HCEC 1CT (cell line): ENCODE measurements at regions not wholly inside any gene's neighbourhood (a gene's known extent, or its start where the extent isn't known, plus 50 kb on each side); places are given as distances from the start of the nearest gene placed in this dataset.

Experiments
- DNase-seq: peaks from one replicate; pipeline ENCODE4 v3.0.0-alpha.2; 2017

DNA sequence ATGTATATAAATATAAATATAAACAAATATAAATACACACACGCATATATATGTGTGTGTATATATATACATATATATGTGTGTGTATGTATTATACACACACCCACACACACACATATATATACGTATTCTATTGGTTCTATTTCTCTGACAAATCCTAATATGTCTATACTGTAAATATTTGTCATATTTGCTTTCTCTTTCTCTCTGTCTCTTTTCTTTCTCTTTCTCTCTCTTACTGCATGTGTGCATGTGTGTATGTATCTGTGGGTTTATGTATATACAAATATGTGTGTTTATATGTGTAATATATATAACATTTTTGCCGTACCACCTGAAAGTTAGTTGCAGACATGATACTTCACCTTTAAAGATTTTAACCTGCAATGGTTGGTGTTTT lies 174.2 kb upstream of the PLEKHG7 start:
- DNase-seq: no peak

DNA sequence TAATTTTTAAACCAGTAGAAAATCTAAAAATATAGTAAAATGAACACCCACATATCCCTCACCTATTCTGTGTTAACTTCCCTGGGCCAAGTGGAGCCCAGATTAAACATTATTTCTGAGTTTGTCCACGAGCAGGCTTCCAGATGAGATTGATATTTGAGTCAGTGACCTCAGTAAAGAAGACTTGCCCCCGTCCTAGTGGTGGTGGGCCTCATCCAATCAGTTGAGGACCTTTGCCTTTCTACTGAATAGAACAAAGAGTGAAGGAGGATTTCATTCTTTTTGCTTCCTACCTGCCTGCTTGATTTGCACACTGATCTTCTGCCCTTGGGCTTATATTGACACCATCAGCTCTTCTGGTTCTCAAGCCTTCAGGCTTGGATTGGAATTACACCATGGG lies 174.7 kb upstream of the PLEKHG7 start:
- no peak for DNase-seq

DNA sequence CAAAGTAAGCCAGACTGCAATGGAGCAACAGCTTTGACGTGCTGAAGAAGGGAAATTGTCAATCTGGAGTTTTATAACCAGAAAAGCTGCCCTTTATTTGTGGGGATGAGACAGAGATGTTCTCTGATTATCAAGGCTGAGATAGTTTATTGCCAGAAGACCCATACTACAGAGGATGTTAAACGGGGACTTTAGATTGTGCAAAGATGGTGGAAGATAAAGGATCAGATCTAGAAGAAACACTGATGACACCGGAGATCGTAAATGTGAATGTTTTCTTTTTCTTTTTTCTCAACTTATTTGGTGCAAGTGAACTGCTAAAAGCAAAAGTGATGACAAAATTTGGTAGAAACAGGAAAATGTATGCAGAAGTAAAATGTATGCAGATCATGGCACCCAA lies 178.3 kb upstream of the PLEKHG7 start:
- no peak for DNase-seq

DNA sequence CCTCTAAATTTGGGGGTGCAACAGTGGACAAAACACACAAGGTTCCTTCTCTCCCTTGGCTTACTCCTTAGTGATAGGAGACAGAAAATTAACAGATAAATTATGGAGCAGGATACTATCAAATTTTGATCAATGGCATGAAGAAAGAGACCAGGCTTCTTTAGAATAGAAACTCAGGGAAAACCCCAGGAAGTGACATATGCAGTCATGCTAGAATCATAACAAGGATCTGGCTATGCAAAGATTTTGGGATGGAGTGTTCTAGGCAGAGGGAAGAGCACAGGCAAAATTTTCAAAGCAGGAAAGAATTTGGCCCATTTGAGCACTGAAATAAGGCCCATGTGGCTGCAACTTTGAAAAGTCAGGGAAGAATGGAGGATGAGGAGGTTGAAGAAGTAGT lies 182.3 kb upstream of the PLEKHG7 start:
- DNase-seq: no peak

DNA sequence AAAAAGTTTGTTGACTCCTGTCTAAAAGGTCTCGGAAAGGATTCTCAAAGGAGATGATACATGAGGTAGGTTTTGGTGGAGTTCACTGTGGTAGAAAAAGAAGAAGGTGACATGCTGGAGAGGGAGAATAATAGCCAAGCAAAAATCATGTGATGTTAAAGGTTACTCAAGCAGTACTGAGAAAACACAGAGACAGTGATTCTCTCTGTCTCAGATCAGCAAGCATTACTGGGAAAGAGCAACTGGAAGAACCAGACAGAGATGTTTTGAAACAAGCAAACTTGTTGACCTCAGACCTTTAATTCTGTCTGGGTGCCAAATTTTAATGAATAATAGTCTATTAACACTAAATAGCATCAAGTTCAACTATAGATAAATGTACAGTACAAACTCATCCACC lies 183.5 kb upstream of the PLEKHG7 start:
- DNase-seq: no peak

DNA sequence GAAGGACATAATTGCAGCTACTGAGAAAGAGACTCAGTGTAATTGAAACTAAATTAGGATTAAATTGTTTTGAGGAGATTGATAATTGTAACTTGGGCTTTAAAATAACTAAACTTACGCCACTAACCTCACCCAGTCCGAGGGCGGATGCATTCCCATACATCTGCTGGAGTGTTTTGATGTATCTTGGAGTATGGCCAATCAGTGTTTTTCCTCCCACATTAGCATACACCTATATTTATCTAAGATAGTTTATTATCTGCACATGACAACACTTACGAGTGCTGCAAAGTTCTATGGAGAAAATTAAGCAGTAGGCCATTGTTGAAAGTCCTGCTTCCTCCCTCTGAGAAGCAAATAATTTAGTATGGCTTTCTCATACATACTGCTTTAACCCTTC lies 184.7 kb upstream of the PLEKHG7 start:
- DNase-seq: no peak

DNA sequence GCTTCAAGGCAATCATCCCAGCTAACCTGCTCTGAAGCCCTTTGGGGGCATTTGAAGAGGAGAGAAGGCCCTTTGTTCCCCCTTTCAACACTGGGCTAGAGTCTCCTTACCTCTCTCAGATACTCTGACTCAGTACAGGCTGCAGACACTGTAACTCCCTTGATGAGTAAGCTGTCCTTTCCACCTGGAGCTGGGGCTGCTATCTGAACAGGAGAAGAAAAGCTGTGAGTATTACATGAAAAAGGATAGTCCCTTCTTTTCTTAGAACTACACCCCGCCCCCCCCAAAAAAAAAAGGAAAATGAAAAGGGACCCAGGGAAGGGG lies 186.6 kb upstream of the PLEKHG7 start:
- DNase-seq: no peak

DNA sequence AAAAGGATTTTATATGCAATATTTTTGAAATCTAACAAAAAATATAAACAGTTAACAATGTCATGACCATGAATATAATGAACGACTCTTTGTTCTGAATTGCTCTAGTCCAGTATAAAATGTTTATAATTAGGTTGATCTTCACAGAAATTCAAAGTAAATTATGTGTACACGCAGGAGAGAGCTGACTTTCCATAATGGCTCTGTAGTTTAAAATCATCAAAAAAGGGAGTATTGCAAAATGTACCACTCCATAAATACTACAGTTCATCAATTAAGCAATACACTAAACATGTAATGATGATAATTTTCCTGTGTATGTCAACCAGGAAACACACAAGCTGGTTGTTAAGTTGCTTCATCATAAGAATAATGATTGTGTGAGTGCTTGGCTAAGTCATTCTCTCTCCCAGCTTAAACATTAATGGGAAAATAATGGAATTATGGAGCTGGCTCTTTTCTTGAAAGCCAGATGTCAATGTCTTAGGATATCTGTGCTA lies 189.5 kb upstream of the PLEKHG7 start:
- peak; percentile 29 for DNase-seq

DNA sequence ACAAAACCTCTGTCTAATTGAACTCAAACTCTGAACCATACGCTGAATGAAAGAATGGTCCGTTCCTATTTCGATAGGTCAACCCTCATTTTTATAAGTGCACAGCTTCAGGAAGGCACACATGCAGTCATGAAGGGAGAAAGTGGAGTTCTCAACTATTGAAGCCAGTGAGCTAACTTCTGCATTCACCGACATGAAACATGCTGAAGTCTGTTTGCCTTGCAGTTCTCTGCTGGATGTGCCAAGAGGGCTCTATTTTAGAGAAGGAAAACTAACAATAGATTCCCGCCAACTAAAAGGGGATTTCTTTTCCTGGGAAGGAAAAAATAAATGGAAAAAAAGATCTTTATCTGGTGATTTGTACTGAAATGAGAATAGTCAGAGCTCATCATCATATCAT lies 191.0 kb upstream of the PLEKHG7 start:
- no peak for DNase-seq

DNA sequence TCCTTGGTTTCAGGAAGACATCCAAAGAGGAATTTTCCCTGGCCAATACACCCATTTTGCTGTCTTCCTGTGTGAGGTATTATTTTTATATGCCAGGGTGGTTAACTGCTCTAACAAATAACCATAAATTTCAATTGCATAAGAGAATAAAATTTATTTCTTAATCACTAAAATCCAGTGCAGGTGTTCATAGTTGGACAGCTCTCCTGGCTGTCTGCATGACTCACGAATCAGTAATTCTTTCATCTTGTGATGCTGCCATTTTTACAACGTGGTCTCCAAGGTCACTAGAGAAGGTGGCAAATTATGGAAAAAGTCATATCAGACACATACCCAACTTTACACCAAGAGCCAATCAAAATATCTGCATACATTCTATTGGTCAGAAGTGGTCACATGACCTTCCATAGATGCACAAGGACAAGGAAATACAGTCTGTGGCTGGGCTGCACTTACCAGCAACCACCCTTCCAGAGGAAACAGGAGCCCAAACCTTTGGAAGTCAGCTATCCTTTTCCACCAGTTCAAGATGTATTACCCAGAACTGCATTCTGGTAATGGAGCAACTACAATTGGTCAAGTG lies 193.5 kb upstream of the PLEKHG7 start:
- DNase-seq: no peak

DNA sequence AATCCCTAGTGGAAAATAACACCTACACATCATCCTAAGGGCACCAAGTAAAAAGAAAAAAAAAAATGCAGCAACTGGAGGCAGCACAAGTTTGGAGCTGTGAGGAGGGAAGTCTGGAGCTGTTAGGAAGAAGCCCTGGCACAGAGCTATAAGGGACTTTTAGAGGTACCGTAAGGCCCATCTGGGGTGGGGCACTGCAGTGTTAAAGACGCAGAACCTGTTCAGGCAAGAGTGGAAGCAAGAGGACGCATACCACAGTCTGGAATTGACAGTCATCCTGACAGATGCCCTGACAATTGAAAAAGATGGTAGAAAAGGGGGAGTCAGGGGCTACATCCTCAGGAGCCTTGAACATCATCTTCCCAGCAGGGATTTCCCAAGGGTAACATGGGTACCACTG lies 195.9 kb upstream of the PLEKHG7 start:
- no peak for DNase-seq

DNA sequence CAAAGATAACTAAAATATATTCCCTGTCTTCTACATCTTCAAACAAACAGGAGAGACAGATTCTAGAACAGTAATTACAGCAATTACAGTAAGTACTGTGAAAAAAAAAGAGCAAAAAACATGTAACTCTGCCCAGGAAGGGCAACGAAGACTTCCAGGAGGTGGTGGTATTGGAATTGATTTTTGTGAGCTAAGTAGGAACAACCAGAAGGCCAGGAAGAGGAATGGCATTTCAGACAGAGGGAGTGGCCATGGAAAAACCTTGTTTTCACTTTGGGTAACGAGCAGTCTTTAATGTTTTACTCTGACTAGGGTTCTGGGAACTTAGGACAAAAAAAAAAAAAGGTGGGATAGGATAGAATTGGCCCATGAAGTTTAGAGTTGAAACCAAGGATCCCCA lies 196.3 kb upstream of the PLEKHG7 start:
- peak; percentile 13 for DNase-seq

DNA sequence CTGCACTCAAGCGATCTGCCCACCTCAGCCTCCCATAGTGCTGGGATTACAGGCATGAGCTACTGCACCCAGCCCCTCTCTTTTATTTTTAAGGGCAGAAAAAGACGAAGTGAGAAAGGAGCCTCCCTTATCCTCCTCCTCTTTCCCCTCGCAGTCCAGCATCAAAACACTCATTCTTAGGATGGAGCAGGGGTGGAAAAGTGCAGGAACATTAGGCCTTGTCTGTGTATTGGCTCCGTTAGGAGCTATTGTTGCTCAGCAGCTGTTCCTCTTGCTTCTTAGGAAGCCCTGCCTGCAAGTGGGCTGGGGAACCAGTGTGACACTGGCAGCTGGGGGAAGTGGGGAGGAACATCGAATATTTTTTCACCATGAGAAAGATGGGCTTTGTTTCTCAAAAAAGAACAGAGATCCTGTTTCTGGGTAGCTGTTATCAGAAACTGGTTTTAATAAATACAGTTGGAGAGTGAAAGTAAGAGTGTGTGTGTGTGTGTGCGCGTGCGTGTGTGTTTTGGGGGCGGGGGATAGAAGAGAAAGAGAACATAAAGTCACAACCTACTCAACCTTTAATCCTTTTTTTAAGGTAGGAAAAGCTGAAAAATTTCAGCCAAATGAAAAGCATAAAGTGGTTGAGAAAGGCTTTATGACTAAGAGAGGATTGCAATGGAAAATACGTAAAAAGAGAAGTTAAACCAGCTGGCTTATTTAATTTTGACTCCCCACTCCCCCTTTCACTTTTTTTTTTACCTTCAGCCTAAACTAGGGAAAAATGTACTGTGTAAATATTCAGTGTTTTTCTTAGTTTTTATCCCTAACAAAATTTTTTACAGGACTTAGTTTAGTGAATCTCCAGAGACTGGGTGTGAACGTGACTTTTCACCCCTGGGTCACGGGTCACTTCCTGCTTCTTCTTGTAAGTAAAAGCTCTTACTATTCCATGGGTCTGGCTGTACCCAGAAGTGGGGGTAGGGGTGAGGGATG lies 197.2 kb upstream of the PLEKHG7 start:
- peak; percentile 43 for DNase-seq

DNA sequence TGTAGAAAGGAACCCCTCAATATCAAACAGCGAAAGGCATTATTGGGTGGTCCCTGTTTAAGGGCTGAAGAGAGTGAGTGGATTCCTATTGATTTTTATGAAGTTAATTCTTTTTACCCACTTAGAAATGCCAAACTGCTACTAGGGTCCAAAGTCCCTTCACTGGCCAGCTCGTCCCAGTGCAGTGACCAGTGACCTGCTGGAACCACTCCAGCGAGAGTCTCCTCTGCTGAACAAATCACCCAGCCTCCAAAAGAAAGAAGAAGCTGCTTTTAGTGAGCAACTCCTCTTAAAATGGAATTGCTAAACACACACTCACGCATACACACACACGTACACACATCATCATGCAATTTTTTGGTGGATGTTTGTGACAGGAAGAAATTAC lies 198.2 kb upstream of the PLEKHG7 start:
- DNase-seq: no peak

DNA sequence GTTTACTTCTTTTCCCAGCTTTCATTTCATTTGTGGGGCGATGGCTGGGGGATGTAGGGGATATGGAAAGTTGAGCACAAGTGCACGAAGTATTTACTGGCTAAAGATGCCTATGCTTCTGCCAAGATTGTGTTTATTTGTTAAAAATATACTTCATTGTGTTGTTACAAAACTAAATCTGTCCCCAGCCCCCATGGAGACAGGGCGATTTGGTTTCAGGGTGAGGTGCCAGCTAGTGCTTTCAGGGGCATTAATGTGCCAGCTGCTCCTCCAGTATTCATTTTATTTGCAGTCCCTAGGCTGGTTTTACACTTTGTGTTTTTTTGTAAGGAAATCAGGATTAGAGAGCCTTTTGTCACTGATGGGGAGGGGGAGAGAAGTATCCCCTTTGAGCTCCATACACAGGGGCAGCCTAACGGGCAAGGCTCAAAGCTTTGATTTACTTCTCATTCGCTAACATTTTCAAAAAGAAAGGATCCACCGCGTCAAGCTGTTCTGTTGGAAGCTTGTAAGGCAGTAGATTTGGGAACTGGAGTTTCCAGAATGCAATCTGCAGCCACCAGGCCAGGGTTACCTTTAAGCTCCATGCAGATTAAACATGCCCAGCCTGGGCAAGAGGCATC lies 198.7 kb upstream of the PLEKHG7 start:
- no peak for DNase-seq

DNA sequence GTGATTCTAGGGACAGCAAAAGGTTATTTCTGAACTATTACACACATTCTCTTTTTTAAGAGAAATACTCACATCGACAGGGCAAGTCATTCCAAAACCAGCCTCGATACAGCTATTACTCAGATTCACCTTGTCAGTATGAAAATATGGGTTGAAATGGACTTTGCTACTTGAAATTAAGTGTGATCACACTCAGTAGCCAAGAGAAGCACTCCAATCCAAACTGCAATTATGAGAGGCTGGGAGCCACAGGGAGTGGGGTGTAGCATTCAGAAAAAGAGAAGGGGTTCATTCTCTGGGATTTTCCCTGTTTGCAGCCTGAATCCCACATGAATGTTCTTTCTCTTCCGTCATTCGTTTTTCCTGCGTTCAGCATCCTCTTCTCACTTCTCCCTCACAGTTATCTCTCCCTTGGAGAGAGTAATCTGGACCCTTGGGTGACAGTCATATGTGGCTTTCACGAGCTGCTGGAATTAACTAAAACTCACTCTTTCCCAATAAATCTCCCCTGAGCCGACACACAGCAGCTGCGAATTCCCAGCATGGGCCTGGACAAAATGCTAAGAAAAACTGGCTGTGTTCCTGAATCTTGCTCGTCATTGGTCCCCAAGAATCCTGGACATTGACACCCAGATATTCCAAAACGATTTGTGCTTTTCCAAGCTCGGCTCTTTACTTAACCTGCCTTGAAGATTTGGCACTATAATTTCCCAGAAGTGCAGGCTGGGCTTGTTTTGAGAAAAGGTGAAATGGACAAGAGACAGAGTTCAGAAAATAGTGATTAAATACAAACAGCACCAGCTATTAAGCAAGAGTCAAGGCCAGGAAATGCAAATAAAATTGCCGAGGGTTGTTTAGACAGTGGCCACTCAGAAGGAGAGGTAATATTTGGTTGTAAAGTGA lies 199.5 kb upstream of the PLEKHG7 start:
- no peak for DNase-seq

DNA sequence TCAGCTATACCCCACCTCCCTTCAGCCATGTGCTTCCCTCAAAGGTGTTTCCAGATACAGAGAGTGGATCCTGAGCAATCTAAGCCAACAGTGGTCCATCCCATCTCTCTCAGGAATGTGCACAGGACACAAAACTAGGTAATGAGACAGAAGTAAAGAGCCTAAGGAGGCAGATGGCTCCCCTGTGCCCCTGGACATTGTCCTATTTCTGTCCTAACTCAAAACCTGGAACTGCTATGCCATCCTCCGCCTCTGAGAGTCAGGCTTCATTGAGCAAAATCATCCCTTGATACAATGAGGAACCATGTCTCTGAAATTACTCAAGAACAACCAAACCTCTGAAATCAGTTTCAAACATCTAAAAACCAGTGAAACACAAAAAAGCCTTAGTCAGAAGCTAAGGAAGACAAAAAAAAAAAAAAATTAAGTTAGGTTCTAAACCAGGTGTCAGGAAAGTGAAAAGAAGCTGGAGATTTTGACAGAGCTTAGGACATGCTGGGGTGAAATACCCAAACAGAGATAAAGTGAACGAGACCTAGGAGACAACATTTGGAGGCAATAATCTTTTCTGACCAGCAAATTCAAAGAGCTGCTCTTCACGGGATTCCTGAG lies 200.3 kb upstream of the PLEKHG7 start:
- DNase-seq: no peak

DNA sequence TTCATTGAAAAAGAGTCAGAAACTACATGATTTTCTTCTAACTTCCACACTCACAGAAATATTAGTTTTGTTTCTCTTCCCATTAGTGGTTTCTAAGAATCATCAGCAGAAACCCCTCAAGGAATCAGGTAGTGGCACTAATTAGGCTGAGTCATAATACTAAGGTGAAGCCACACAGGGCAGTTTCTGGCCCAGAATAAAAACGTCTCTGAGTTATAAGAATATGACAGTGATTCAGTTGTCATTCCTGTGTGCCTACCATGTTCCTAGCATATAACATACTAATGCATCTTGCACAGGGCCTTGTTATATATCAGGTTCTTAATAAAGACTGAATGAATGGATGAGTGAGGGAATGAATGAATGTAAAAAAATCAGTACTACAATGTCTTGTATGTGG lies 206.0 kb upstream of the PLEKHG7 start:
- no peak for DNase-seq

DNA sequence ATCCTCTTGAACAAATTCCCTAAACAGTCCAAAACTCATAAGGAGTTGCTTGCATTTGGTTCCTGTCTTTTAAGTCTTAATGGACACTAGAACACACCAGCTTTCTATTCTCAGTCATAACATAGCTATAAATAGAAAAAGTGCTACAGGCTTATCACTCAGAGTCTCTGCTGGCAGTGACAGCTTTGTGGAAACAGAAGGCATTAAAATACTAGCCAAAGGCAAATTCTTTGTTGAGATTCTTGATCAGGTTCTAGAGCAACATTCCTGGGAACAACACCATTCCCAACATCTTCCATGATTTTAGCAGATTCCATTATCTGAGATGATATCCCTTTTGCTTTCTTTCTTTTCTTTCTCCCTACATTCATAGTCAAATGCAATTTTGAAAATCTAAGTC lies 207.7 kb upstream of the PLEKHG7 start:
- DNase-seq: no peak

DNA sequence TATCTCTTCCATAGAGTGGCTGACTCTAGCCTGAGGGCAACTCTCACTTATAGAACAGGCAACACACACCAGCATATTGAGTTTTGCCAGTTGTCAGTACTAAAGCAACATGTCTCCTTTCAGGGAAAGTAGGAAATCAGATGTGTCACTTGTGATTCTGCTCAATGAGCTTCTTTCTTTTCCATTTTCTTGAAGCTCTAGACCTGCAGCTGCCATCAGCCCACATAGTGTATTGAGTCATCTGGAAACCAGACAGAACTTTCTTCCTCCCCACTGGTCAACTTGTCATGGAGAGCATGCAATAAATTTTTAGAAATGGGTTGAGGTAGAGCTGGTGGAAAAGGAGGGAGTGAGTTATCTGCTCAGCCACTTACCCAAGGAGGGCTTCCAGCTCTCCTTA lies 209.0 kb upstream of the PLEKHG7 start:
- DNase-seq: no peak

DNA sequence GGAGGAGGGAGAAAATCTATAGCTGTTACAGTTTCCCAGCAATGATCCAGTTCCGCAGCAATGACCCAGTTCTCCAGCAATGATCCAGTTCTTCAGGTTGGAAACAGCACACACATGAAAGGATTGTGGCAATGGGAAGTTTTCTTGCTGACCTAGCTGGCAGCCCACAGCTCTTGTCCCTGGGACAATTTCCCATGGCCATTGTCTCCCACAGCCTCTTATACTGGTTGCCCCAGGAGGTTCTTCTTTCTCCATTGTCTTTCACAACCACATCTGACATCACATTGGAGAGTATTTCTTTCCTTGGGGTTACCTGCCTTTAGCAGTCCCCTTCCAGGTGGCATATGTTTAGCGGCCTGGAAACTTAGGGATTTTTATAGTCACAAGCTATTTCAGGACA lies 209.8 kb upstream of the PLEKHG7 start:
- no peak for DNase-seq

DNA sequence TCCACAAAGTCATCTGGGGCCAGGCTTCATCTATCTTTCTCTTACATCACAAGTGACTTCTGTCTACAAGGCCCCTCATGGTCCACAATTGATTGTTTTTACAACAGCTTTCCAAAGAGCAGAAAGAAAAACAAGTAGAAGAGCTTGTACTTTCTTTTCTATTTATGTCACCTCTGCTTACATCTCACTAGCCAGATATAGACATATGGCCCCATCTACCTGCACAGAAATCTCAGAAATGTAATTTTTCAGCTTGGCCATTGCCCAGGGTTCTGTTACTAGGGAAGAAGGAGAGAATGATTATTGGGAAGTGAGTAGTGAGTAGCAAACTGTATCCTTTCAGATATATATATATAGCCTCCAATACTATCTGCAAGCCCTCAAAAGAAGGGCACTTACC lies 210.5 kb upstream of the PLEKHG7 start:
- DNase-seq: no peak

DNA sequence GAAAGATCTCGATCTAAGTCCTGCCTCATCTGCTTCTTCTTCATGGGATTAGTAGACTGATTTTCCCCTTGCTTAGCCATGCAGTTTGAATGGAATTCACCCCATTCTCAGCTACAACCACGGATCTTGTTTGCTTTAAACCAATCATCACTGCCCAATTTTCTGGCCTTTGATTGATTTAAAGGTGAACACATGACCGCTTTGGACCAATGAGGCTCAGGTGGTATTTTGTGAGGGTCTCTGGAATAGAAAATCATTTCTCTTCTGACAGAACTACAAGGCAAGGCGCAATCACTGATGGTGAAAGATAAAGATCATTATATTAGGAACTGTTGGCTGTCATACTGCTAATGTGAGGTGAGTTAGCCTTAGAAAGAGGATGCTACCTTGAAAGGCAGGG lies 213.0 kb upstream of the PLEKHG7 start:
- no peak for DNase-seq
